H4 (cell line): ENCODE measurements at regions not wholly inside any gene's neighbourhood (a gene's known extent, or its start where the extent isn't known, plus 50 kb on each side); places are given as distances from the start of the nearest gene placed in this dataset.
"Not testable (repeated sequence)": the region's sequence is repeated elsewhere in the genome, so short reads cannot be mapped to it uniquely, and the experiment has no call there.

Source experiments
- DNase-seq: peaks from one replicate; pipeline ENCODE4 v3.0.0-alpha.2; 2015; ENCODE audit warnings: low spot score

DNA sequence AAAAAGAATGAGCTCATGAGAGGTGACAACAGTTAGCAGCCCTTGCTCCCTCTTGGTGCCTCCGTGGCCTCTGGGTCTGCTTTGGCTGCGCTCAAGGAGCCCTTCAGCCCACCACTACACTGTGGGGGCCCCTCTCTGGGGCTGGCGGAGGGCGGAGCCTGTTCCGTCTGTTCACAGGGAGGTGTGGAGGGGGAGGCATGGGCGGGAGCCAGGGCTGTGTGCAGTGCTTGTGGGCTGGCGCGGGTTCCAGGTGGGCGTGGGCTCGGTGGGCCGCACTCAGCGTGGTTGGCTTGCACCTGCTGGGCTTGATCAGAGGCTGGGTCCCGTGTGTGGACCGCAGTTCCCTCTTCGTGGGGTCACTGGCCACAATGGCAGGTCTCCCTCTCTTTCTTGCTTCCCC, 953.4 kb upstream of the PRR20A start:
- DNase-seq: no peak

DNA sequence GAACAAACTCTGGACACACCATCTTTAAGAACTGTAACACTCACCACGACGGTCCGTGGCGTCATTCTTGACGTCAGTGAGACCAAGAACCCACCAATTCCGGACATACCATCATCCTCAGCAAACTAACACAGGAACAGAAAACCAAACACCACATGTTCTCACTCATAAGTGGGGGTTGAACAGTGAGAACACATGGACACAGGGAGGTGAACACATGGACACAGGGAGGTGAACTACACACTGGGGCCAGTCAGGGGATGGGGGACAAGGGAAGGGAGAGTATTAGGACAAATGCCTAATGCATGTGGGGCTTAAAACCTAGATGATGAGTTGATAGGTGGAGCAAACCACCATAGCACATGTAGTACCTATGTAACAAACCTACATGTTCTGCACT, 952.1 kb upstream of the PRR20A start:
- DNase-seq: not testable (repeated sequence)

DNA sequence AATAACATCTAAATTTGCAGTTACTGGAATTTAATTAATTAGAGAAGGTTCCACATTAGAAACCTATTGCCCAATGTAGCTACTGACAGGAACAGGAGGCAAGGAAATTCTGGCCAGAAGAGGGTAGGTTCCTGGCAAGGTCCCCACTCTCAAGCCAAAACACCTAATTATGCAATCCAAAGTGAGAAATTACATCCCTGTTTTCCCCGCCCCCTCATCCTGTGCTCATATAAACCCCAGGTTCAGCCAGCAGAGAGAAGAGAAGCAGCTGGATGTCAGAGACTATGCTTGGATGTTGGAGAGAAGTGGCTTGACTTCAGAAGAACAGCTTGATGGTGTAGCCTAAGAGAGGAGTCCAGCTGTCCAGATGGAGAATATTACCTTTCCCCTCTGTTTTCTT, 951.3 kb upstream of the PRR20A start:
- DNase-seq: no peak

DNA sequence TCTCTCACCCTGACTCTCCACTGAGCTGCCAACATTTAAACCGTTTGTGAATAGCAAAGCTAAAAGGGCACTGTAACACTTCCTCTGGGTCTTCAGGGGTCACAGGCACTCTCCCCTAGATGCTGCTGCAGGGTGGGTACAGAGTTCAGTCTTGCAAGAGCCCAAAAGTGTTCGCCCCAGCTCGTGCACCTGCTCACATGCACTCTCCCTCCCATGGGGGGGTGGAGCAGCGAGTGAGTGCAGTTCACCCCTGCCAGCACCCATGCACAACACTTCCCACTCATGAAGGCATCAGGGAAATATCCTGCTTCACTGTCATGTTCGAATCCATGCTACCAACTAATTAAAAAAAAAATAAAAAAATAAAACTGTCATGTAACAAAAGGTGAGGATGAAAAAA, 950.7 kb upstream of the PRR20A start:
- no peak for DNase-seq

DNA sequence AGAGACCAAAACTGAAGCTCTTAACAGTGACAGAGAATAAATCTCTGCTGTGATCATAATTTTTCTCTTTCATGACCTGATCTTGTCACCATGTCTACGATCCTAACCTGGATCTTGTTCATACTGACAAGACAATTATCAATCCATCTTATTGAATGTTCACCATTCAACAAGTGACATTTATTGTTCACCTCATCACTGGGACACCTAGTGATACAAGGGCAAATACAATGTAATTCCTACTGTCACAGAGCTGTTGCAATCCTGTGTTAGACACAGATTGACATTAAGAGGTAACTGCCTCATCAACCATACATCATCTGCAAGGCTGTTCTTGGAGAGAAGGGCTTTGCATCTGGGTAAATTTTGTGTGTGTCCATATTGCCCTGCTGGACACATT, 942.4 kb upstream of the PRR20A start:
- DNase-seq: no peak

DNA sequence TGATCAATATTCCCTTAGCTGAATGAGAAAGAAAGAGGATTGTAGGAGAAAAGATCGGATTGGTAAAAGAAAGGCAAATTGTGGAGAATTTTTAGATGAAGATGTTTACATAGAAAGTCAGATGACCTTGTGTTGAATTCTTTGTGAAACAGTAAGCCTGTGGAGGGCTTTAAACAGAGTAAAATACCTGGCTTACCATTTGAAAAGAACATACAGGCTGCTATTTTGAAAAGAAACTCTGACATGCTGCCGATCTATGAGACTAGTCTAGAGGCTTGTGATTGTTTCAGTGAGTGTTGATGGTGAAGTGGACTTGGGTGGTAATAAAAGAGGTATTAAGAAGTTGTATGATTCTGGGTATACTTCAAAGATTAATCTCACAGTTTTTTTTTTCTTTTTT, 938.9 kb upstream of the PRR20A start:
- no peak for DNase-seq

DNA sequence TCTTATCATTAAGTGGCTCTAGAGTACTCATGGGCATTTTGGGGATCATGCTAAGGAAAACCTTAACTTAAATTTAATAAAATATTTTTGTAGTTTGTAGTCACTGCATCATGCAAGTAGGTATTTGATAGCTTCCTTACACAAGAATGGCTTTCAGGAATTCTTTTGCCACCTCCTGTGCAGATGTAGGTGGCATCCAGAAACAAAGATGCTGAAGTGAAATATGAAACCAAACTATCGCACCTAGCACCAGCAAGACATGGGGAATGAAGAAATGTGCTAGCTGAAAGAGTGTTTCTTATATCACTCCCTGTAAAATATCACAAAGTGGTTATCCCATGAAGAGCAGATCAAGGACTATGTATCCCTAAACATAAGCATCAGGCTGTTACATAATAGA, 924.5 kb upstream of the PRR20A start:
- no peak for DNase-seq

DNA sequence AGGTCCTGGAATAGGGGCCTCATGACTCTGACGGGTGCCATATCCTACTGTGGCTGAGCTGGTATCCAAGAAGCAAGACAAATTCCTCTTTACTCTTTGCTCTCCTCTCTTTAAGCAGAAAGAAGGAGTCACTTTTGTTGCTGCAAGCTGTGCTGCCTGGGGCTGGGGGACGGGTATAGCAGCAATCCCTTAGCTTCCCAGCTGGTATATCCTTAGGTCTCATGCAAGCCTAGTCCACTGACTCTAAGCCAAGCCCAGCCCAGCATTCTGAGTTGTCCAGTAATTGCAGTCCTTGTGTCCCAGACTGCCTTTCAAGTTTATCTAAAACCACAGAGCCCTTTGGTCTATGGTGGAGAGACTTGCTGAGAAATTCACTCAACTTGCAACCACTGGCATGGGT, 893.0 kb upstream of the PRR20A start:
- DNase-seq: no peak

DNA sequence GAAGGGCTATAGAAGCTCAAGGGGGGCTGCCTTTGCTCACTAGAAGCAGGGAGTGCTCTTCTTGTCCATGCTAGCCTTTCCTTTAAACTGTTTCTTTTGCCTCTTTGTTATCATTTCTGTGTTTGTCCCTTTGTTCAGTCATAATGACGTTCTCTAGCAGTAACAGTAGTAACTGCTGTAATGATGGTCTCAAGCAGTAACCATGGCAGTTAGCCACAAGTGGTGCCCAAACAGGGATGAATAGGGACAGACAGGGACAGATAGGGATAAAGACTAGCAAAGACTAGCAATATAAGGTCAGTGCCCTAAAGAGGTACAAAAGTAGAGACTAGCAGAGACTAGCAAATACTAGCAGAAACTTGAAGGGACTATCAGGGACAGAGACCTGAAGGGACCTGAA, 869.0 kb upstream of the PRR20A start:
- no peak for DNase-seq

DNA sequence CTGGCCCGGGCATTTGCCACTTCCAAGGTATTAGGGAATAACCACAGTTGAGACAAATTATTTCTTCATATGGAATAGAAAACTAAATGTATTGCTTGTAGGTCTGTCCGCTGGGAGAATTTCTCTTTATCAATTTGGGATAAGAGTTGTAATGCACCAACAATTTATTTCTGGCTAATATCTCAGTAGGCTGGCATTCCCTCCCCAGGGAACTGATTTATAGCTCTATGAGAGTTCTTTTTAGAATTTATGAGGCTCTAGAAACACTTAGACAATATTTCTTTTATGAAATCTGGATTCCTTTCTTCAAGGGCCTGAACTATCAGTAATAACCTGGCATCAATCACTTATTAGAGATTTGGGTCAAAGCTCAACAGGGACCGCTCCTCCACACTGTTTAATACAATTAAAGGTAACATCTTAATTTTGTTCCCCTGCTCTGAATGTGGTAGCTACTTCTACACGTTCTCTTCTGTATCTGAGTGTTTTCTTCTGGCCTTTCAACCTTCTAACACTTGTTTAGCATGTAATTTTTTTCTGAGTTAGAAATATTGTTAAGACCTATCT, 857.4 kb upstream of the PRR20A start:
- DNase-seq: no peak

DNA sequence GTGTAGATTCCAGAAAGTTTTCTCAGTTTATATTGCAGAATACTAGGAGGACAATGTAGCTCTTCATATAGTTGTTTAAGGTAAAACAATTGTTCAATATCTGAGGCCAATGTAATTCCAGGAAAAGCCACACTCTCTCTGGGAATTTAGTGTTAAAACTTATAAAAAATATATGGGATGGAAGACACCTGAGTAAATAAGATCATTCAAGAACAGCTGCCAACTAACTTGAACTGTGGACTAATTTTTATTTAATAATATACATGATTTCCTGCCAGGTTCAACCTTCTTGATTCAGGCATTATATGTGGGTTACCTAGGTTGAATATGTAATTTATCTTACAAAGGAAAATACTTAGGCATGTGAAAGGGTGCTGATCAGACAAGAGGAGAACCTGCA, 841.1 kb upstream of the PRR20A start:
- no peak for DNase-seq

DNA sequence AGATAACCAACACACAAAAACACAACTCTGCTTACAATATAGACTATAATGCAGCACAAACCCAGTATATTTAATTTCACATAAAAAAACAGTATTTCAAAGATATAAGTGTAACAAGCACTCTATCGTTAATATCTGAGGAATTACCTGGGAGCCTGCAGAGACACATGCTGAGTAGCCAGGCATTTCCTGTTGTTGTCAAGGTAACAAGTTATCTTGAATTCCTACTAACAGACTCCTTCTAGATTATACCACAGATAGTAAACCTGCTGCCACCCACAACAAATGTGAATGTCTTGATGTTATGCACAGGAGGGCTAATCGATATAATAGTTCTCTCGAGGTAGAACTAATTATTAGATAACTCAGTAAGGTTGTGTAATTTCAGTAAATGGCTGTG, 826.0 kb upstream of the PRR20A start:
- no peak for DNase-seq

DNA sequence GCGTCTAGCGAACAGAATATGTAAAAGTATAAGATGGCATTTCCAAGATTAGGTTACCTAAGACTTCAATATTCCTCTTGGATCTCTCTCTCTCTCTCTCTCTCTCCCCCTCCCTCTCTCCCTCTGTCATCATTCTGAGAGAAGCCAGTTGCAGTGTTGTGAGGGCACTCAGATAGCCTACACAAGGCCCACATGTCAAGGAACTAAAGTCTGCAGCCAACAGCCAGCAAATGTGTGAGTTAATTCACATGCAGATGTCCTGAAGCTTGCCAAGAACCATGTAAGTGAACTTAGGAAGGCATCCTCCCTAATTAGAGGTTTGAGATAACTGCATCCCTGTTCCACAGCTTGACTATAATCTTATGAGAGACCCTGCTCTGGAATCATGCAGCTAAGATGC, 822.9 kb upstream of the PRR20A start:
- DNase-seq: no peak

DNA sequence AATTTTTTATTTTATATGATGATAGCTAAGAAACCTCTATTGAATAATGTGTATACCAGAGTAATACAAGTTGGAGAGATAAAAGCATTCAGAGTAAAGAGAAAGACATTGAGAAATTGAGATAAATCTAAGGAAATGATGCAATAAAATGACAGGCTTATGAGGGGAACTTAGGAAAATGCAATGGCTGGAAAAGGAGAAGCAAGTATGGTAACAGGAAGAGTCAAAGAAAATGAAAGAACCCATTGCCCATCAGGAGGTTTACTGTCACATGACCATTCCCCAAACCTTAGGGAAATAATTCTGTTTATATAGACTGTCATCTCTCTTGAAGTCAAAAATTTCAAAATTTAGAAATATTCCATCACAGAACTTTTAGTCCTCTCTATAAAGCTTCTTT, 808.0 kb upstream of the PRR20A start:
- no peak for DNase-seq

DNA sequence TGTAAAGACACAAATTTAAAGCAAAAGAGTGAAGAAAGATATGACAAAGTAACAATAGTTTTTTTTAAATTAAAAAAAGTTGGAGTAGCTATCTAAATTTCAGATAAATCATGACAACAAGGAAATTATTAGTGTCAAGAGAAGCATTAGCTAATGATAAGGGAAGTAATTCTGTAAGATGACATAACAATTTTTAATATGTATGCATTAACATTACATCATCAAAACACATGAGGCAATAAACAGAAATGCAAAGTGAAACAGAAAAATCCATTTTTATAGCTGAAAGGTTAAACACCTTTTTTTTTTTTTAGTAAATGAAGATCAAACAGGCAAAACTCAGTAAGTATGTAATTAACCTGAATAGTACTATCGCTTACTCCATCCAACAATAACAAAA, 804.9 kb upstream of the PRR20A start:
- no peak for DNase-seq

DNA sequence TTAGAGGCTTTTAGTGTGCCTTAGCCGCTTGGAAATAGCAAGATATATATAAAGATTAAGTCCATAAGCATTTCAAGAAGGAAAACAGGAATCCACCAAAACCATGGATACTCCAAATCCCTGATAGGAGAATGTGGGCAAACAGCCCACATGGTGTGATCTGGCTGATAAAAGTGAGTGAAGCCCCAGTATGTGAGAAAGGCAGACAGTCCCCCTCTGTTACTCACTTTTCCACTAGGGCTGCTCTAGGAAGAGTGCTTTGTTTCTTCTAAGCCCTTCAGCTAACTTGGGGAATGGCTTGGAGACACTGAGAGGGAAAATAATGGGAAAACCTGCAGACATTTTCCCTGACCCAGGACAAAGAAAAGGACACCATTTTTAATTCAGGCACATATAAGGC, 802.3 kb upstream of the PRR20A start:
- DNase-seq: no peak

DNA sequence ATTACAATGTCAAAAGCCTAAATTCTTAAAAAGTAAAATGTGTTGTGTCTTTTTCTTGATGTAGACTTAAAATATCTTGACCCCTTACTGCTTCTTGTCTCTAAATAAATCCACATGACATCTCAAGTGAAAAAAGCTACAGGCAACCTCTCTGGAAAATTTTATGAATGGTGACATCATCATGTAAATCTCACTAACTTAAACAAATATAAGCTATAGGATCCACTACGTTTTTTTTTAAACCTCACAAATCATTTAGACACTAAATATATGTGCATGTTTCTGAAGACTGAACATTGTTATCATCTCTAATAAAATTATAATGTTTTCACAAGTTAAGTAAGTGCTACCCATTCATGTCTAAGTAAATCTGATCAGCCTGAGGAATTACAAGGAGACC, 793.7 kb upstream of the PRR20A start:
- no peak for DNase-seq

DNA sequence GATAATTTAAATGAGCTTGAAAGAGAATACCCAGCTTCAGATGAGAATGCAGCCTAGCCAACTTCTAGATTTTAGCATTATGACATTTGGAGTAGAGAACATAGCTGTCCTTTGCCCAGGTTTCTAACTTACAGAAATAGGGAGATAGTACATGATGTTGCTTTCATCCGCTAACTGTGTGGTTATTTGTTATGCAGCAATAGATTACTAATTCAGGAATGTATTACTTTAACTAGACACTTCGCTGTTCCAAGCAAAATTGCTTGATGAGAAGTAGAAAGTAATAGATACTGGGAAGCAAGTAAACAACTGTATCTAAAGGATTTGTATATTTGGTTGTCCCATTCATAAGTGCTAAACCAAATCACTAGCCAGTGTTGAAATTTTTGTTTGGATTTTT, 790.9 kb upstream of the PRR20A start:
- no peak for DNase-seq

DNA sequence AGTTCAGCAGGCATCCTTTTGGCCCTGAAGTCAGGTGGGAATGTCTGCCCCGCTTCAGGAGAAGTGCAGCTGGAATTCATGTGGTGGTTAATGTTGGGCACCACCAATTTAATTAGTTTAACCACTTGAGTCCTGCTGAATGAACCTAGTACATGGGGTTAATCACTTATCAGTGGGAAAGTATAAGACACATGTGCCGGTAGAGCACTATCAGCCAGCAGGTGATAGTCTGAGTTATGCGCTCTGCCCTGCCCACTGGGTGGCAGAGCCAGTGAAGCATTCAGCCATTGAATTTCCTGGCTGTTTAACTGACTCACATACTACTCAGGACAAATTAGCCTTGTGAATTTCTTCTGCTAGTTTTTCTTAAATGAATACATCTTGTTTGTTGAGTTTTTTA, 789.7 kb upstream of the PRR20A start:
- DNase-seq: no peak

DNA sequence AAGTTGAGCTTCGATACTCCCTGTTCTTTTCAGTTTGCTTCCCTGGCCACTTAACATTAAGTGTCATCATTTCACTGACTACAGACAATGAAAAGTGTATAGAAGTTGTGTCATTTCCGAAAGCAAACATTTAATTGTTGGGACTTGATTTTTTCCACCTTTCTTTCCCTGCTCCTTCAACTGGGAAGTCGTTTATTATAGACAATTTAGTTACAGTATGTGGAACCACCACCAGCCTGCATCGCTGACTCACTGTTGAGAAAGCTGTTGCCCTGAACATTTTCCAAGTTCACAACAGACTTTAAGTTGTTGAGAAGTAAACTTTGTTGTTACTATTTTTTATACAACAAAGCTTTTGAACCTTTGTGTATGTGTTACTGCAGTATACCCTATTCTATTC, 788.4 kb upstream of the PRR20A start:
- DNase-seq: no peak

DNA sequence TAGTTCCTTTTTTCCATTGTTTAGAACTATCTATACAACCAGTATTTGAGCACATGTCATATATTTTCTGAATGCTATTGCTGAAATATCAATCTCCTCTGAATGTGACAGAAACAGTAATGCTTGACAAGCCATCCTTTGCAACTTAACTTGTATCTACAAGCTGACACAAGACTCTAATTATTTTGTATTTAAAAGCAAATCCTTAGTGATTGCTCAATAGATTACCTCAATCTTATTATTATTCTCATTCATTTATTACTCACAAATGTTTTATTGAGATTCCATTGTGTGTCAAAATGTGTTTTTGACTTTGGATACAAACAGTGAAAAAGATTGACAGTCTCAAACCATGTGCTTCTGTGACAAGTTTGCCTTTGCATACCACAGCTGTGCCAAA, 787.8 kb upstream of the PRR20A start:
- DNase-seq: no peak

DNA sequence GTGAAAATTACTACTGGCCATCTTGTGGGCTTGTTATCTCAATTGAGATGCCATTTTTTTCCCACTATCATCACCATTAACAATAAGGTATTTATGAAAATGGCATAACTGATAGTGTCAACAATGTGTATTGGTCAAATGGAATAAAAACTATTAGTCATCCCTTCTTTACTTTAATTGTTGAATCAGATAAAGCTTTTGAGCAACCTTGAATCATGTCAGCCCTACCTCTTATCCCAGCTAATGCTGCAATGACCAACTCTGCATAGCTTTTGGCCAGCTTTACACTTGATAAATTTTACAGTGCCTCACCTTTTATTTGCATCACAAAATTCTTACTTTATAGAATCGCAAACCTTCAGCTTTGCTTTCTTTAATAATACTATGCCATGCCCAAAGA, 784.0 kb upstream of the PRR20A start:
- no peak for DNase-seq

DNA sequence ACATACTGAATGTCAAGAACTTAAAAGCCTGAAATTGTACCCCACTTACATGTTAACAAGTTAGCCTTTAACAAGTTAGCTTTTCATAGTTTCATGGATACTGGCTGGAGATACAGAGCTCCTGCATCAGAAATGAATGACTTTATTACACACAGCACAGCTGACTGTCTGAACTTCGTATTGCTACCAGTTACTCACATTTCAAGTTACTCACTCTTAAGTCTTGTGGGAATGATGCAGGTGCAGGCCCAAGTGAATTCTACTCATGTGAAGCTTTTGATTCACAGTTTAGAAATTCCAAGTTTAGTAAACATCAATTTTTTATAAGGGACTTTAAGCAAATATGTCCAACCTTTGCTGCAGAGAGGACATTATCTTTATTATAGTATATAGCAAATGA, 762.2 kb upstream of the PRR20A start:
- no peak for DNase-seq

DNA sequence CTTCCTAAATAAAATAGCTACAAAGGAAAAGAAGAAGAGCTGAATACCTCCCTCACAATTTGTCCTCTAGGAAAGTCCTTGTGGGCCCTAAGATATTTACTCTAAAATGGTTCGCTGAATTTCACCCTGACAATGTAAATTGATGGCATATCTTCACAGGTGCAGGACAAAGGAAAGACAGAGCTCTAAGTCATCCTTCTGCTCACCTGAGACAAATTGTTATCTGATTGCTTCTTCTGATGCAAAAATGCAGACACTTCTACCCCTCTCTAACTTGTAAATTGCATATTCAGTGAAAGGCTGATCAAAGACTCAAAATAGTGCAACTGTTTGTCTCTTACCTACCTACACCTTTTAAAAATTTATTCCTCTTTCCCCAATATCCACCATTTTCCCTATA, 747.2 kb upstream of the PRR20A start:
- DNase-seq: no peak

DNA sequence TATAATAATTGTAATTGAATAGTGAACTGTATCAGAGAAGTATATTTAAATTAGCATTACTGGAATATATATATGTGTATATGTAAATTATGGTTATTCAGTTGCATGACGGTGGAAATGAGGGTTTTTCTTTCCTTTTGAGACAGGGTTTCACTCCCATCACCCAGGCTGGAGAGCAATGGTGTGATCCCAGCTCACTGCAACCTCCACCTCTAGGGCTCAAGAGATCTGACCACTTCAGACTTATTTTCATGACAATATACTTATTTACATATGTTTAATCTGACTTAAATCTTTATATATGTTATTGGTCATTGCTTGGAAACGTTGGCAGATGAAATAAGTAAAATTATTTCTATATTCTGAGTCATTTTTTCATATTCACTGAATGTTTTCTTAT, 744.4 kb upstream of the PRR20A start:
- no peak for DNase-seq
